Liver (tissue), 8 donors: ENCODE measurements at regions not wholly inside any gene's neighbourhood (a gene's known extent, or its start where the extent isn't known, plus 50 kb on each side); places are given as distances from the start of the nearest gene placed in this dataset.

ENCODE experiments used
- DNase-seq: peaks from one replicate; pipeline ENCODE4 v3.0.0-alpha.2; 2017; ENCODE audit warnings: low spot score
- H3K27ac ChIP-seq, 2 donors: one replicate each; pipeline ENCODE4 v1.7.0; 2013; ENCODE audit warnings: inconsistent platforms in 2 of 2, low read length in 2 of 2, control low read depth in 1 of 2, low read depth in 1 of 2, mild to moderate bottlenecking in 1 of 2
- H3K27me3 ChIP-seq, 4 donors: one replicate each; pipeline versions ENCODE4 v1.6.1 to v1.7.0; 2013; ENCODE audit warnings: low read length in 3 of 4, inconsistent platforms in 1 of 4, mild to moderate bottlenecking in 1 of 4, moderate library complexity in 1 of 4; ENCODE audit not compliant: control insufficient read depth in 4 of 4, insufficient read depth in 4 of 4
- H3K36me3 ChIP-seq, 4 donors: one replicate each; pipeline versions ENCODE4 v1.6.1 to v1.7.0; 2013; ENCODE audit warnings: low read length in 3 of 4, mild to moderate bottlenecking in 3 of 4, low read depth in 1 of 4, moderate library complexity in 1 of 4; ENCODE audit not compliant: control insufficient read depth in 4 of 4, insufficient read depth in 3 of 4
- H3K4me1 ChIP-seq, 4 donors: one replicate each; pipeline versions ENCODE4 v1.6.1 to v1.7.0; 2013; ENCODE audit warnings: low read length in 3 of 4, mild to moderate bottlenecking in 3 of 4, moderate library complexity in 1 of 4; ENCODE audit not compliant: control insufficient read depth in 4 of 4, insufficient read depth in 4 of 4
- H3K4me3 ChIP-seq, 3 donors: one replicate each; pipeline versions ENCODE4 v1.6.1 to v1.7.0; 2013; ENCODE audit warnings: low read length in 3 of 3, control low read depth in 1 of 3, low read depth in 1 of 3, mild to moderate bottlenecking in 1 of 3
- H3K9ac ChIP-seq, 2 donors: one replicate each; pipeline ENCODE4 v1.7.0; 2013; ENCODE audit warnings: low read length in 2 of 2, mild to moderate bottlenecking in 2 of 2, moderate library complexity in 2 of 2, control low read depth in 1 of 2, low read depth in 1 of 2
- H3K9me3 ChIP-seq, 4 donors: one replicate each; pipeline versions ENCODE4 v1.6.1 to v1.7.0; 2013; ENCODE audit warnings: low read length in 3 of 4; ENCODE audit not compliant: control insufficient read depth in 4 of 4
- CTCF ChIP-seq: fragments of 150-350 bp; IDR thresholded peaks from 2 replicates; pipeline ENCODE4 v1.5.1; 2017; ENCODE audit warnings: improper control_type of control experiment, low read depth, low read length; ENCODE audit not compliant: missing input control
- FOXA1 ChIP-seq: IDR thresholded peaks from 2 replicates; pipeline ENCODE4 v1.6.1; 2016; ENCODE audit warnings: antibody characterized with exemption
- FOXA2 ChIP-seq: IDR thresholded peaks from 2 replicates; pipeline ENCODE4 v1.6.1; 2016; ENCODE audit warnings: antibody characterized with exemption
- GABPA ChIP-seq, 2 donors: IDR thresholded peaks in 1 of 2; conservative IDR thresholded peaks in 1 of 2; 2 replicates each; pipeline ENCODE4 v1.6.1; 2016; ENCODE audit warnings: antibody characterized with exemption in 2 of 2, mild to moderate bottlenecking in 1 of 2, moderate library complexity in 1 of 2
- HNF4A ChIP-seq, 2 donors: conservative IDR thresholded peaks; 2 replicates each; pipeline ENCODE4 v1.6.1; 2016; ENCODE audit warnings: antibody characterized with exemption in 2 of 2, mild to moderate bottlenecking in 2 of 2
- HNF4G ChIP-seq: IDR thresholded peaks from 2 replicates; pipeline ENCODE4 v1.6.1; 2016; ENCODE audit warnings: antibody characterized with exemption
- JUND ChIP-seq, 2 donors: IDR thresholded peaks; 2 replicates each; pipeline ENCODE4 v1.6.1; 2016; ENCODE audit warnings: antibody characterized with exemption in 2 of 2
- NR2F2 ChIP-seq: IDR thresholded peaks from 2 replicates; pipeline ENCODE4 v1.6.1; 2016; ENCODE audit warnings: antibody characterized with exemption
- RAD21 ChIP-seq, 2 donors: IDR thresholded peaks; 2 replicates each; pipeline ENCODE4 v1.6.1; 2016; ENCODE audit warnings: antibody characterized with exemption in 2 of 2, mild to moderate bottlenecking in 2 of 2
- RXRA ChIP-seq, 2 donors: IDR thresholded peaks; 2 replicates each; pipeline ENCODE4 v1.6.1; 2017 to 2018; ENCODE audit warnings: antibody characterized with exemption in 2 of 2, mild to moderate bottlenecking in 1 of 2
- TAF1 ChIP-seq: conservative IDR thresholded peaks from 2 replicates; pipeline ENCODE4 v1.6.1; 2016; ENCODE audit warnings: antibody characterized with exemption, mild to moderate bottlenecking
- ZBTB33 ChIP-seq: IDR thresholded peaks from 2 replicates; pipeline ENCODE4 v1.6.1; 2016; ENCODE audit warnings: antibody characterized with exemption
- WGBS: extraction: QIAGEN DNeasy Blood & Tissue Kit; methylation state at CpG from one replicate; pipeline ENCODE4 v1.1.7; 2013; 5-methylcytosine and 5-hydroxymethylcytosine counted together
- TF ChIP-seq, protein P1 (sequence below): IDR thresholded peaks from 2 replicates; pipeline ENCODE4 v1.6.1; 2016; ENCODE audit warnings: antibody characterized with exemption, mild to moderate bottlenecking
- donor health status: healthy.
- donor health status: healthy.
- donor health status: healthy.
- donor health status: healthy.
- donor health status: healthy.

- Histone ChIP-seq H3K4me1 (no peaks in the 10 kb centered on the region), H3K9me3 (no peaks in the 10 kb centered on the region), H3K36me3 (no peaks in the 10 kb centered on the region), H3K4me3 (no peak overlapping the region), H3K27ac (no peak overlapping the region), H3K27me3 (no peaks in the 10 kb centered on the region), H3K9ac (no peak overlapping the region)
- WGBS: 61% methylated on average over 5 of the region's 5 CpGs
- DNase-seq: no peak
- TF ChIP-seq GABPA (IDR thresholded peaks at IDR 0.05 in 1 of 2, conservative IDR thresholded peaks at IDR 0.05 in 1 of 2): no peak
These were observed 258.7 kb upstream of the RASA1 start for GRCh38 chr5:87008751-87009560.

- no peak overlapping the region for H3K27ac ChIP-seq
- no peaks in the 10 kb centered on the region for H3K9me3 ChIP-seq
- no peak overlapping the region for H3K4me3 ChIP-seq
- no peak for DNase-seq
- H3K9ac ChIP-seq: no peak overlapping the region
- TF ChIP-seq TAF1 (no peak), JUND (IDR thresholded peaks at IDR 0.05) (no peak), RAD21 (IDR thresholded peaks at IDR 0.05) (no peak), NR2F2 (no peak), HNF4A (conservative IDR thresholded peaks at IDR 0.05) (no peak), HNF4G (no peak), FOXA1 (no peak)
- WGBS: 37% methylated on average over 3 of the region's 3 CpGs
- H3K36me3 ChIP-seq: no peaks in the 10 kb centered on the region
- no peaks in the 10 kb centered on the region for H3K27me3 ChIP-seq
- no peaks in the 10 kb centered on the region for H3K4me1 ChIP-seq
These were observed 256.9 kb upstream of the RASA1 start for GRCh38 chr5:87010736-87011135.

GRCh38 chr5:87015901-87016300 is 251.8 kb upstream of the RASA1 start:
- no peak for DNase-seq
- Histone ChIP-seq H3K4me3 (no peak overlapping the region), H3K9ac (no peak overlapping the region), H3K27ac (no peak overlapping the region), H3K27me3 (no peaks in the 10 kb centered on the region), H3K4me1 (no peaks in the 10 kb centered on the region), H3K9me3 (no peaks in the 10 kb centered on the region), H3K36me3 (no peaks in the 10 kb centered on the region)
- 47% methylated on average over 1 of the region's 1 CpG for WGBS
- TF ChIP-seq FOXA1 (no peak), GABPA (IDR thresholded peaks at IDR 0.05 in 1 of 2, conservative IDR thresholded peaks at IDR 0.05 in 1 of 2) (no peak), CTCF (no peak), RAD21 (IDR thresholded peaks at IDR 0.05) (no peak), HNF4G (no peak), RXRA (IDR thresholded peaks at IDR 0.05) (no peak), NR2F2 (no peak), ZBTB33 (no peak), FOXA2 (no peak)
- TF ChIP-seq, protein P1, sequence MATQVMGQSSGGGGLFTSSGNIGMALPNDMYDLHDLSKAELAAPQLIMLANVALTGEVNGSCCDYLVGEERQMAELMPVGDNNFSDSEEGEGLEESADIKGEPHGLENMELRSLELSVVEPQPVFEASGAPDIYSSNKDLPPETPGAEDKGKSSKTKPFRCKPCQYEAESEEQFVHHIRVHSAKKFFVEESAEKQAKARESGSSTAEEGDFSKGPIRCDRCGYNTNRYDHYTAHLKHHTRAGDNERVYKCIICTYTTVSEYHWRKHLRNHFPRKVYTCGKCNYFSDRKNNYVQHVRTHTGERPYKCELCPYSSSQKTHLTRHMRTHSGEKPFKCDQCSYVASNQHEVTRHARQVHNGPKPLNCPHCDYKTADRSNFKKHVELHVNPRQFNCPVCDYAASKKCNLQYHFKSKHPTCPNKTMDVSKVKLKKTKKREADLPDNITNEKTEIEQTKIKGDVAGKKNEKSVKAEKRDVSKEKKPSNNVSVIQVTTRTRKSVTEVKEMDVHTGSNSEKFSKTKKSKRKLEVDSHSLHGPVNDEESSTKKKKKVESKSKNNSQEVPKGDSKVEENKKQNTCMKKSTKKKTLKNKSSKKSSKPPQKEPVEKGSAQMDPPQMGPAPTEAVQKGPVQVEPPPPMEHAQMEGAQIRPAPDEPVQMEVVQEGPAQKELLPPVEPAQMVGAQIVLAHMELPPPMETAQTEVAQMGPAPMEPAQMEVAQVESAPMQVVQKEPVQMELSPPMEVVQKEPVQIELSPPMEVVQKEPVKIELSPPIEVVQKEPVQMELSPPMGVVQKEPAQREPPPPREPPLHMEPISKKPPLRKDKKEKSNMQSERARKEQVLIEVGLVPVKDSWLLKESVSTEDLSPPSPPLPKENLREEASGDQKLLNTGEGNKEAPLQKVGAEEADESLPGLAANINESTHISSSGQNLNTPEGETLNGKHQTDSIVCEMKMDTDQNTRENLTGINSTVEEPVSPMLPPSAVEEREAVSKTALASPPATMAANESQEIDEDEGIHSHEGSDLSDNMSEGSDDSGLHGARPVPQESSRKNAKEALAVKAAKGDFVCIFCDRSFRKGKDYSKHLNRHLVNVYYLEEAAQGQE: no peak
